ENCODE measurements at regions not wholly inside any gene's neighbourhood (a gene's known extent, or its start where the extent isn't known, plus 50 kb on each side); places are given as distances from the start of the nearest gene placed in this dataset.
A peak's percentile ranks its signal among the peaks of the same experiment; 100 is the strongest.
"Not testable (repeated sequence)": the region's sequence is repeated elsewhere in the genome, so short reads cannot be mapped to it uniquely, and the experiment has no call there.

- peak; percentile 82 for ATAC-seq
These were observed 148.6 kb downstream of the CD47 start for GRCh38 chr3:107942244-107942643.

GRCh38 chr3:107939691-107940442 lies 151.0 kb downstream of the CD47 start:
- no peak for ATAC-seq

GRCh38 chr3:107938143-107938542 lies 152.7 kb downstream of the CD47 start:
- peak; percentile 41 for ATAC-seq

GRCh38 chr3:107934808-107935207 lies 156.0 kb downstream of the CD47 start:
- no peak for ATAC-seq

- no peak for ATAC-seq
These were observed 157.4 kb downstream of the CD47 start for GRCh38 chr3:107933450-107933849.

- ATAC-seq = no peak
These were observed 159.5 kb downstream of the CD47 start for GRCh38 chr3:107931326-107931725.

- no peak for ATAC-seq
These were observed 161.7 kb downstream of the CD47 start for GRCh38 chr3:107929088-107929487.

- ATAC-seq = peak; percentile 52
These were observed 162.8 kb downstream of the CD47 start for GRCh38 chr3:107928084-107928445.

GRCh38 chr3:107927361-107928083 lies 163.3 kb downstream of the CD47 start:
- peak; percentile 89 for ATAC-seq

- ATAC-seq = no peak
These were observed 165.0 kb downstream of the CD47 start for GRCh38 chr3:107925851-107926250.

GRCh38 chr3:107921038-107921437 lies 169.8 kb downstream of the CD47 start:
- ATAC-seq = no peak

- ATAC-seq = no peak
These were observed 170.3 kb downstream of the CD47 start for GRCh38 chr3:107920538-107920937.

GRCh38 chr3:107919239-107919638 lies 171.6 kb downstream of the CD47 start:
- ATAC-seq = no peak

GRCh38 chr3:107916171-107916570 lies 174.7 kb downstream of the CD47 start:
- ATAC-seq = no peak

- no peak for ATAC-seq
These were observed 175.1 kb downstream of the CD47 start for GRCh38 chr3:107915706-107916105.

- no peak for ATAC-seq
These were observed 177.1 kb downstream of the CD47 start for GRCh38 chr3:107913701-107914100.

- ATAC-seq = no peak
These were observed 179.4 kb downstream of the CD47 start for GRCh38 chr3:107911337-107912000.

GRCh38 chr3:107910713-107911259 lies 180.0 kb downstream of the CD47 start:
- ATAC-seq = no peak

- not testable (repeated sequence) for ATAC-seq
These were observed 181.2 kb downstream of the CD47 start for GRCh38 chr3:107909583-107909982.

GRCh38 chr3:107907996-107908395 lies 182.8 kb downstream of the CD47 start:
- no peak for ATAC-seq

- ATAC-seq = no peak
These were observed 186.2 kb downstream of the CD47 start for GRCh38 chr3:107904536-107905066.

- ATAC-seq = no peak
These were observed 190.7 kb downstream of the CD47 start for GRCh38 chr3:107899990-107900651.
